Lung microvascular endothelial cell (primary cell): ENCODE measurements at regions not wholly inside any gene's neighbourhood (a gene's known extent, or its start where the extent isn't known, plus 50 kb on each side); places are given as distances from the start of the nearest gene placed in this dataset.

Experiments used
- DNase-seq, 2 donors: peaks; one replicate each; pipeline versions ENCODE4 v3.0.0 to v3.0.0-alpha.2; 2010; ENCODE audit warnings: low read depth in 2 of 2

GRCh38 chr2:19300961-19301360 lies 57.5 kb downstream of the OSR1 start:
- DNase-seq = no peak

GRCh38 chr2:19299522-19299921 lies 58.9 kb downstream of the OSR1 start:
- DNase-seq = peak in 1 of 2 donors; percentile 52

DNA sequence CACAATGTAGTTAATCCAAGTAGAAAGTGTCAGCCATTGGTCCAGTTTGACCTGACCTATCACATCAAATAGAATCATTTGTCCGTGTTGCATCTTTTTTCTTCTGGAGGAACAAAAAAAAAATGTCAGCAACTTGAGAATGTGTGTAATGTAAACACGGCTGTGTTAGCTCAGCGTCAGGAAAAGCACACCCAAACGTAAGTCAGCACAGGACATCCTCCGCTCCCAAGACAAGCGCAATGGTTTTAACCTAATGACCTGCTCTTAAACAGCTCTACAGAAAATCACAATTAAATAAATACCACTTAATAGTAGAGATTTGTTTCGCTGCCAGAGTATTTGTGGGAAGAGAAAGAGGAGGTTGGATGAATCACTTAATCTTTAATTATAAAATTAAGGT lies 59.4 kb downstream of the OSR1 start:
- peak in 1 of 2 donors; percentile 93 for DNase-seq

DNA sequence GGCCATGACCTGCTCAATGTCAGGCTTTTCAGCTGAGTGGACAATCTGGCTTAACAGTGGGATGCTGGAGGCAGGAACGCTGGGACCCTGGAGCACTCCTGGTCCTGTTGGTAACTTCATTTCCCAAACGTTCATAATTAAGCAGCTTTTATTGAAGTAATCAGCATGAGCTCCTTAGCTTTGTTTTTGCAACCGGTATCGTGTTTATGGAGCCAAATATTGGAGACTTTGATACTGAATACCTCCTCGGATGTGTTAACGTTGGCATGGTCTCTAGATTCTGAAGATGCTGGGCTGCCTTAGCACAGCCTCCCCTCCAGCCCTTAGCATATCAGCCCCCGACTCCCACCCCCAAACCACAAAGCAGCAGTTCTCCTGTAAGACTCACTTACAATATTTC lies 60.7 kb downstream of the OSR1 start:
- no peak for DNase-seq

GRCh38 chr2:19295998-19296502 lies 62.4 kb downstream of the OSR1 start:
- DNase-seq = no peak

DNA sequence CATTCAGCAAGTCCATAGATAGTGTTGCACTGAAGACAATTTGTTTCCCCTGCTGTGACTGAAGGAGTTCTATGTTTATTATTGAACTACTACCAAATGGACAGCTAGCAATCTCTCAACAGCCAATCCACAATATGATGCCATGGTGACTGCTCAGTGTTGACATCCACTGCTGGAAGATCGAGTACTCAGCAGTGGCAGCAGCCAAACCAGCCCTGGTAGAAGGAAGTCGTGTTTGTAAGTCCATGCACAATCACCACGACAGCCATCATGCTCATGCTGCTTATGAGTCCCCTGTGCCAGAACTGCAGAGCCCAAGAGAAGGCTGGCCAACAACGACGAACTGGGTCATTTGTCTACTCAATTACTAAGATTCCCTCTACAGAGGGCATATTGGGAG lies 66.4 kb downstream of the OSR1 start:
- DNase-seq = peak in 1 of 2 donors; percentile 28

DNA sequence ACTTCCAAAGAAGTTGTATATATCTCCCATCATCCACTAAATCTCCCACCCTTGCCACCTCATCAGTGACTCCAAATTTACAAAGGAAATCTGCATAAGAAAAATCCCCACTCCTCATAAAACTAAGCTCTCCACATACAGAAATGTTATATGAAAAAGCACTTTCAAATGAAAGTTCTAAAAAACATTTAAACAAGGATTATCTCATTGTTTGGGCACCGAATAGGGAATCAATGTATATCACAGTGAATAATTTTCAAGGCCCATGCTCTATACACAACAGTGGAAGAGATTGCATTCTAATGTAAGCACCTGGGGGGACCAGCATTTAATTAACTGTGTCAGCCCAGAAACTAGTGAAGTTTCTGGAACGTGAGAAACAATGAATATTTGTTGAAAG lies 70.1 kb downstream of the OSR1 start:
- no peak for DNase-seq

DNA sequence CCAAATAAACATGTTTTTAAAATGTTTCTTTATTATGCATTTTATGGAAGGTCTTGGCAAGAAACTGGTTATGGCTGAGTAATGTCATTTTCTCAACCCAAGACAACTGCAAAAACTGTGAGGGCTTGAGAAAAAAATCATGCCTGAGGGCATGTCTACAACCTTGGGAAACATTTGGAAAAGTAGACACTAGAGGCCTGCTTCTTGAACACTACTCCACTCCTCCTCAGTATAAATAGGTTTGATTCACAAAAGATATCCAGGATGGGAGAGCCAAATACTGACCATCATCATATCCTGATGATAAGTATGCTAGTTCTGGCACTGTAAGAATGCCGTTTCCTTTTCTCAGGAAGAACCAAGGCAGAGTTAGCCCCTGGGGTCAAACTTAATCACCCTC lies 71.1 kb downstream of the OSR1 start:
- peak in 1 of 2 donors; percentile 43 for DNase-seq

- no peak for DNase-seq
Measured at GRCh38 chr2:19282305-19282704, 76.1 kb downstream of the OSR1 start.

GRCh38 chr2:19274439-19274838 lies 84.0 kb downstream of the OSR1 start:
- DNase-seq = no peak

DNA sequence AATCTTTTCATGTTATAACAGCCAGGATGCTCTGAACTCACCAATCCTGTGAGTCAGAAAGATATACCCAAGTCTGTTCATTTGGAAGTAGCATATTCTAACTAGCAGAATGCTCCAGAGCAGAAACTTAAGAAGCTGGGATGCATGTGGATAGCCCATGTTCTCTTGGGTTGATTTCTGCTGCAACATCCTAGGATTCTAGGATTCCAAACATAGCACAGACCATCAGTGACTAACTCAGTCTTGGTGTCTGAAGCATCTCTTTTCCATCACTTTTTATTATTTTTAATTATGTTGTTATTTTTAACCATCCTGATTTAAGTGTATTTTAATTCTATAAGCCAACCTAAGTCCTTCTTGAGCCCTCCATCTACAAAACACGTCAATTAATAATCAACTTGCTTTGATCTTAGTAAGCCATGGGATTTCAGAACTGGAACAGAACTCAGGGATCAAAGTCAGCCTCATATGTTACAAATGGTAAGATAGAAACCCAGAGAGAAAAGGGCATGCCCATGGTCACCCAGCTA lies 85.4 kb downstream of the OSR1 start:
- DNase-seq = no peak

- no peak for DNase-seq
Measured at GRCh38 chr2:19272039-19272438, 86.4 kb downstream of the OSR1 start.

DNA sequence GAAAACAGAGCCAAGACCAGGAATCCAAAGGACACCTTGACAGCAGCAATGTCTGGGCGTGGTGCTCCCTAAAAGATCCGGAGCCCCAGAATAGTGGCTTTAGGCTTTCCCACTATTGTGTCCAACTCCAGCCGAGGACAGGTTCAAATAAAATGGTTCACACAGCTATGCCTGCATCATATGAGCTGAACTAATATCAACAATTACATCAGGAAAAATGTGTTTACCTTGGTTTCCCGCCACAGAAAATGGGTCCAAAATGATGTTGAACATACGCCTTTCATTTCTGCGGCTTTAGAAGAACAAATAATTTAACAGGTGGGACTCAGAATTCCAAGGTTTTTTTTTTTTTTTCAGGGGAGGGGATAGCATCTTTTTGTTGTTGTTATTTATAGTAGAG lies 93.6 kb downstream of the OSR1 start:
- no peak for DNase-seq

GRCh38 chr2:19262150-19262549 lies 96.3 kb downstream of the OSR1 start:
- DNase-seq = no peak

- DNase-seq = no peak
Measured at GRCh38 chr2:19261061-19261460, 97.4 kb downstream of the OSR1 start.

GRCh38 chr2:19256121-19256601 lies 102.3 kb downstream of the OSR1 start:
- DNase-seq = peak in 1 of 2 donors; percentile 82

GRCh38 chr2:19255481-19255880 lies 102.9 kb downstream of the OSR1 start:
- DNase-seq = no peak

DNA sequence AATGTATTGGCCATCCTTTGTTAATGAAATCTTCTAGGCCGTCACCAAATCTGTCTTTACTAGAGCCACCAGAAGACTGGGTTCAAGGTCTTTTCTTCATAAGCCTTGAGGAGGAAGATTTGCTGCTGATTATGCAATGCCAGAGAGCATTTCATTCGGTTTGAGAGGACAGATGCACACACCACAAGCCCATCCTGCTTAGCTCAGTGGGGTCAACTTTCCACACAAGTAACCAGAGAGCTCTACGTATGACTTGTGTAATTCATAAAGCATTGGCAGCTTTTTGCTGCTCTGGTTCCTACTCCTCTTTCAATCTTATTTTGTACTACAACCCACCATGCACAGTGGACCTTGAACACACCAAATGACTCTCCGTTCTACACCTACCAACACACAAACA lies 106.9 kb downstream of the OSR1 start:
- DNase-seq = no peak

GRCh38 chr2:19250906-19251305 lies 107.5 kb downstream of the OSR1 start:
- DNase-seq = no peak

DNA sequence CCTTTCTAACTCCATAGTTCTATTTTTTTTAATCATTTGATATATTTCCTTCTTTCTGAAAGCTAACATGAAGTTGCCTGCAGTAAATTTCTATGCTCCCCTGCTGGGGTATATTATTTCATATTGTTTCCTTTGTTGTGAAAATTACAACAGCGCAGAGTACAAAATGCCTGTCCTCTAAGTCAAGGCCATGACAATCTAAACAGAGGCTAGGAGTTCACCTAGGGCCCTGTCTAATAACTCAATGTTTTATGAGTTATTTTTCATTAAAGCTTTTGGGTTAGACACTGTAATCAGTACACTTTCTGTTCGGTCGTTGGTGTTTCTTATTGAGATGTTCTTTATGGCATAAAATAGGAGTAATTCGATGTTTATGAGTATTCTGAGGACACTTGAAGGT lies 111.2 kb downstream of the OSR1 start:
- no peak for DNase-seq

- no peak for DNase-seq
Measured at GRCh38 chr2:19246496-19246895, 111.9 kb downstream of the OSR1 start.

GRCh38 chr2:19244460-19245363 lies 113.7 kb downstream of the OSR1 start:
- DNase-seq = no peak
